HepG2 (cell line): ENCODE measurements at regions not wholly inside any gene's neighbourhood (a gene's known extent, or its start where the extent isn't known, plus 50 kb on each side); places are given as distances from the start of the nearest gene placed in this dataset.

Experiments used
- ATAC-seq: fragments of 200-7000 bp; cut with Tn5 transposase; 3 replicates; pipeline ENCODE4 v1.9.1; 2020; ENCODE audit warnings: mild to moderate bottlenecking, moderate library complexity
- BruUV-seq: library from RNA; stranded (reverse); fragments of 400-500 nt; replicated peaks from 2 replicates; lab custom pipeline; 2021; lab: Mats Ljungman, UMichigan
- CTCF ChIA-PET: fragments of 300-600 bp; formaldehyde crosslinking; extraction: SDS; loops from one replicate; lab custom pipeline; 2021; ENCODE audit warnings: low total read pairs, inconsistent platforms, low intra/inter-chr PET ratio; lab: Yijun Ruan, JAX
- POLR2A ChIA-PET: fragments of 350-600 bp; sonication (Branson Sonifier 250); formaldehyde crosslinking; loops from one replicate; lab custom pipeline; 2020; ENCODE audit warnings: antibody characterized with exemption, inconsistent platforms; lab: Yijun Ruan, JAX
- DNase-seq: peaks from one replicate; pipeline ENCODE4 v3.0.0-alpha.2; 2015; ENCODE audit warnings: low spot score
- FAIRE-seq: peaks from 3 replicates; lab custom pipeline; 2011; peaks lifted over from hg19 to GRCh38; lab: Jason Lieb, UNC
- H2AFZ ChIP-seq: one replicate; pipeline ENCODE4 v1.6.1; 2011; ENCODE audit warnings: low read length, inconsistent platforms
- H3K27ac ChIP-seq: fragments of 300-600 bp; 3 replicates; pipeline ENCODE4 v1.8.0; 2011; ENCODE audit warnings: mixed run types, mild to moderate bottlenecking, mixed read lengths, low read length, inconsistent platforms; ENCODE audit not compliant: insufficient read depth; ENCODE audit errors: extremely low read length
- H3K27me3 ChIP-seq, 2 experiments: fragments of 200-600 bp in 1 of 2; 2 replicates in 1 of 2; 3 replicates in 1 of 2; pipeline versions ENCODE4 v1.6.0 to v1.8.0; 2011; ENCODE audit warnings: low read length in 2 of 2, mild to moderate bottlenecking in 2 of 2, moderate library complexity in 2 of 2, inconsistent platforms in 1 of 2; ENCODE audit not compliant: insufficient read depth in 2 of 2, control insufficient read depth in 1 of 2
- H3K36me3 ChIP-seq, 2 experiments: fragments of 200-600 bp in 1 of 2; replicated peaks in 1 of 2; 2 replicates in 1 of 2; 3 replicates in 1 of 2; pipeline versions ENCODE4 v1.5.1 to v1.8.0; 2011; ENCODE audit warnings: low read length in 2 of 2, inconsistent platforms in 1 of 2; ENCODE audit not compliant: insufficient read depth in 2 of 2, control insufficient read depth in 1 of 2
- H3K4me1 ChIP-seq: 2 replicates; pipeline ENCODE4 v1.5.1; 2012; ENCODE audit warnings: low read length, inconsistent platforms; ENCODE audit not compliant: insufficient read depth
- H3K4me2 ChIP-seq: 2 replicates; pipeline ENCODE4 v1.6.0; 2011; ENCODE audit warnings: low read depth, low read length, inconsistent platforms
- H3K4me3 ChIP-seq, 3 experiments: fragments of 200-600 bp in 1 of 3; sonication (generic), shearing (Covaris generic) in 1 of 3; replicated peaks in 1 of 3; 2 replicates each; pipeline ENCODE4 v1.5.1; 2011 to 2016; ENCODE audit warnings: low read length in 3 of 3, inconsistent platforms in 2 of 3, low read depth in 2 of 3, mild to moderate bottlenecking in 2 of 3, control low read depth in 1 of 3, mixed read lengths in 1 of 3; ENCODE audit not compliant: insufficient read depth in 1 of 3
- H3K79me2 ChIP-seq: one replicate; pipeline ENCODE4 v1.6.1; 2011; ENCODE audit warnings: low read length, inconsistent platforms; ENCODE audit not compliant: insufficient read depth
- H3K9ac ChIP-seq: 2 replicates; pipeline ENCODE4 v1.6.0; 2011; ENCODE audit warnings: mild to moderate bottlenecking, low read depth, low read length, inconsistent platforms; ENCODE audit not compliant: insufficient read depth
- H3K9me3 ChIP-seq: 2 replicates; pipeline ENCODE4 v1.5.1; 2012; ENCODE audit warnings: mild to moderate bottlenecking, low read length
- H4K20me1 ChIP-seq: 2 replicates; pipeline ENCODE4 v1.6.0; 2011; ENCODE audit warnings: inconsistent platforms, mild to moderate bottlenecking, low read length, moderate library complexity; ENCODE audit not compliant: insufficient read depth
- CAMTA2 ChIP-seq: sonication (generic); formaldehyde crosslinking; IDR thresholded peaks from 2 replicates; pipeline ENCODE4 v1.4.0; 2020; ENCODE audit warnings: mild to moderate bottlenecking, missing genetic modification reagents, borderline replicate concordance
- FUBP1 ChIP-seq: sonication (generic); formaldehyde crosslinking; IDR thresholded peaks from 2 replicates; pipeline ENCODE4 v1.5.1; 2020; ENCODE audit warnings: missing genetic modification reagents, mild to moderate bottlenecking, borderline replicate concordance
- IKZF4 ChIP-seq: sonication (generic); formaldehyde crosslinking; IDR thresholded peaks from 2 replicates; pipeline ENCODE4 v1.5.1; 2020; ENCODE audit warnings: borderline replicate concordance, mild to moderate bottlenecking, low read depth, missing genetic modification reagents; ENCODE audit errors: not compliant biosample characterization
- IKZF5 ChIP-seq: IDR thresholded peaks from 2 replicates; pipeline ENCODE4 v1.6.1; 2018; ENCODE audit warnings: missing genetic modification reagents, mild to moderate bottlenecking, missing compliant biosample characterization
- KDM6A ChIP-seq: IDR thresholded peaks from 2 replicates; pipeline ENCODE4 v1.6.1; 2016; ENCODE audit warnings: low read depth
- MTA1 ChIP-seq: sonication (generic); formaldehyde crosslinking; IDR thresholded peaks from 2 replicates; pipeline ENCODE4 v1.4.0; 2020; ENCODE audit warnings: missing genetic modification reagents, mild to moderate bottlenecking, borderline replicate concordance
- NCOA2 ChIP-seq: sonication (generic); formaldehyde crosslinking; IDR thresholded peaks from 2 replicates; pipeline ENCODE4 v1.8.0; 2022; ENCODE audit warnings: inconsistent platforms
- STAT6 ChIP-seq: sonication (generic); formaldehyde crosslinking; IDR thresholded peaks from 2 replicates; pipeline ENCODE4 v1.4.0; 2020; ENCODE audit warnings: missing genetic modification reagents, mild to moderate bottlenecking, borderline replicate concordance
- TBL1XR1 ChIP-seq: fragments of 150-350 bp; IDR thresholded peaks from 2 replicates; pipeline ENCODE4 v1.6.1; 2014; ENCODE audit warnings: borderline replicate concordance, low read length; ENCODE audit not compliant: partially characterized antibody
- ZBTB1 ChIP-seq: sonication (generic); formaldehyde crosslinking; IDR thresholded peaks from 2 replicates; pipeline ENCODE4 v1.4.0; 2020; ENCODE audit warnings: missing genetic modification reagents, borderline replicate concordance
- ZFP82 ChIP-seq: sonication (generic); formaldehyde crosslinking; IDR thresholded peaks from 2 replicates; pipeline ENCODE4 v1.5.1; 2020; ENCODE audit warnings: mild to moderate bottlenecking, missing genetic modification reagents, borderline replicate concordance
- ZFY ChIP-seq: sonication (generic); formaldehyde crosslinking; IDR thresholded peaks from 2 replicates; pipeline ENCODE4 v1.4.0; 2020; ENCODE audit warnings: missing genetic modification reagents
- ZNF20 ChIP-seq: sonication (generic); formaldehyde crosslinking; IDR thresholded peaks from 2 replicates; pipeline ENCODE4 v1.4.0; 2020; ENCODE audit warnings: mild to moderate bottlenecking, moderate library complexity, missing genetic modification reagents
- ZNF446 ChIP-seq: sonication (generic); formaldehyde crosslinking; IDR thresholded peaks from 2 replicates; pipeline ENCODE4 v1.5.0; 2020; ENCODE audit warnings: mild to moderate bottlenecking, missing genetic modification reagents
- ZNF572 ChIP-seq: sonication (generic); formaldehyde crosslinking; IDR thresholded peaks from 2 replicates; pipeline ENCODE4 v1.5.1; 2020; ENCODE audit warnings: mild to moderate bottlenecking, missing genetic modification reagents
- ZXDC ChIP-seq: sonication (generic); formaldehyde crosslinking; IDR thresholded peaks from 2 replicates; pipeline ENCODE4 v1.5.0; 2020; ENCODE audit warnings: mild to moderate bottlenecking, missing genetic modification reagents
- WGBS: methylation state at CpG from one replicate; pipeline ENCODE4 v1.1.6; 2017; ENCODE audit warnings: low lambda C conversion rate; 5-methylcytosine and 5-hydroxymethylcytosine counted together
- in situ Hi-C: cut with HindIII; loops from 2 replicates; pipeline ENCODE4 v1.10.0; 2017; ENCODE audit warnings: low pct_unique_long_range_greater_than_20kb; ENCODE audit not compliant: extremely low pct_ligation_motif_present
- intact Hi-C: fragments of 100-400 bp; cut with micrococcal nuclease; formaldehyde crosslinking; loops from one replicate; pipeline ENCODE4 v1.10.0; 2022; ENCODE audit not compliant: unreplicated experiment

- TF ChIP-seq ZXDC (CRISPR knock-in tag) = no peak
- TF ChIP-seq IKZF5 (CRISPR knock-in tag) = no peak
- no peak for TF ChIP-seq ZFP82 (CRISPR knock-in tag)
- TF ChIP-seq CAMTA2 (CRISPR knock-in tag) = no peak
- TF ChIP-seq ZFY (CRISPR knock-in tag) = no peak
- TF ChIP-seq FUBP1 = no peak
- TF ChIP-seq MTA1 (CRISPR knock-in tag) = no peak
Measured at GRCh38 chr4:91840359-91840758, 463.4 kb upstream of the GRID2 start (continued).

DNA sequence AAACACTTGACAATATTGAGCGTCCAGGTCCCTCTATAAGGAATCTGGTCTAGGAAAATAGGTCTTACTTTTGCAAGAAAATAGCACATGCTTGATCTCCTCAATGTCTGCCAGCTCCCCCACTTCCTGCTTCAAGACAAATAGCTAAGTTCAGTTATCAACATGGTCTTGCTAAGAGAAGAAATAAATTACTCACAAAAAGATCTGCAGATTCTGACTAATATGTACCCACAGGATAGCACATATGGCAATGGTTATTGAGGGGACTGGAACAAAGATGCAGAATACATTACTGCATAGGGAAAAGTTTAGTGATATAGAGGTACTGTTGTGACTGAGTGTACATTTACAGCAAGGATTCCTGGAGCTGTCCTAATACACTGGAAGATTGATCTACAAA, 457.5 kb upstream of the GRID2 start:
- WGBS = 0% methylated on average over 1 of the region's 1 CpG
- H4K20me1 ChIP-seq = no peaks in the 10 kb centered on the region
- no peak overlapping the region for H3K27ac ChIP-seq
- H3K9ac ChIP-seq = no peak overlapping the region
- H3K79me2 ChIP-seq = no peaks in the 10 kb centered on the region
- no TSS peak for BruUV-seq
- CTCF ChIA-PET = no interaction called here
- H3K36me3 ChIP-seq = no peaks in the 10 kb centered on the region
- POLR2A ChIA-PET = no interaction called here
- intact Hi-C loops (no loop called here), in situ Hi-C loops (no loop called here)
- peaks cover 16% of the 10 kb centered on the region for H3K9me3 ChIP-seq
- no peaks in the 10 kb centered on the region for H3K4me1 ChIP-seq
- H3K27me3 ChIP-seq = no peaks in the 10 kb centered on the region; a peak in 1 of 5 replicates
- no peak for FAIRE-seq
- no peak overlapping the region for H3K4me3 ChIP-seq
- no peak overlapping the region for H2AFZ ChIP-seq
- no peak for DNase-seq
- ATAC-seq = no peak
- no peak overlapping the region for H3K4me2 ChIP-seq
- no peak for TF ChIP-seq KDM6A (CRISPR knock-in tag)
- no peak for TF ChIP-seq IKZF4 (CRISPR knock-in tag)
- TF ChIP-seq ZNF20 (CRISPR knock-in tag) = no peak
- no peak for TF ChIP-seq STAT6
- TF ChIP-seq ZBTB1 (CRISPR knock-in tag) = no peak
- no peak for TF ChIP-seq ZNF446 (CRISPR knock-in tag)
- TF ChIP-seq TBL1XR1 = no peak
- no peak for TF ChIP-seq NCOA2 (CRISPR knock-in tag)
- no peak for TF ChIP-seq ZNF572
